Neuronal stem cell (in vitro differentiated cells): ENCODE measurements at regions not wholly inside any gene's neighbourhood (a gene's known extent, or its start where the extent isn't known, plus 50 kb on each side); places are given as distances from the start of the nearest gene placed in this dataset.
"Not testable (repeated sequence)": the region's sequence is repeated elsewhere in the genome, so short reads cannot be mapped to it uniquely, and the experiment has no call there.

ENCODE experiments used
- DNase-seq: peaks from one replicate; pipeline ENCODE4 v3.0.0-alpha.2; 2013; ENCODE audit warnings: low spot score
- H2AFZ ChIP-seq: one replicate; pipeline ENCODE4 v1.6.1; 2013; ENCODE audit warnings: mild to moderate bottlenecking, low read length, inconsistent platforms
- H2AK5ac ChIP-seq: 2 replicates; pipeline ENCODE4 v1.6.1; 2013; ENCODE audit warnings: low read depth, mild to moderate bottlenecking, inconsistent platforms, low read length, moderate library complexity, mixed read lengths
- H2BK120ac ChIP-seq: 2 replicates; pipeline ENCODE4 v1.6.1; 2013; ENCODE audit warnings: low read depth, mild to moderate bottlenecking, inconsistent platforms, low read length, moderate library complexity, mixed read lengths
- H2BK12ac ChIP-seq: one replicate; pipeline ENCODE4 v1.6.1; 2013; ENCODE audit warnings: low read length, inconsistent platforms
- H2BK15ac ChIP-seq: 2 replicates; pipeline ENCODE4 v1.6.1; 2013; ENCODE audit warnings: mild to moderate bottlenecking, low read length, inconsistent platforms, mixed read lengths
- H2BK5ac ChIP-seq: one replicate; pipeline ENCODE4 v1.6.1; 2013; ENCODE audit warnings: inconsistent platforms, mild to moderate bottlenecking, low read length, moderate library complexity
- H3K14ac ChIP-seq: one replicate; pipeline ENCODE4 v1.6.1; 2013; ENCODE audit warnings: low read length, inconsistent platforms
- H3K18ac ChIP-seq: 2 replicates; pipeline ENCODE4 v1.6.1; 2013; ENCODE audit warnings: low read length, inconsistent platforms
- H3K23ac ChIP-seq: 2 replicates; pipeline ENCODE4 v1.6.1; 2013; ENCODE audit warnings: low read depth, mild to moderate bottlenecking, mixed read lengths, low read length, inconsistent platforms; ENCODE audit not compliant: poor library complexity
- H3K27ac ChIP-seq: replicated peaks from 3 replicates; pipeline ENCODE4 v1.5.1; 2013; ENCODE audit warnings: low read length, inconsistent platforms
- H3K27me3 ChIP-seq, 3 experiments: 2 replicates each; pipeline ENCODE4 v1.6.1; 2013; ENCODE audit warnings: low read length in 3 of 3, mild to moderate bottlenecking in 2 of 3, inconsistent platforms in 1 of 3, low read depth in 1 of 3, mixed read lengths in 1 of 3, moderate library complexity in 1 of 3; ENCODE audit not compliant: control insufficient read depth in 3 of 3, insufficient read depth in 3 of 3
- H3K36me3 ChIP-seq, 2 donors: replicated peaks in 1 of 2; 2 replicates each; pipeline ENCODE4 v1.6.1; 2013; ENCODE audit warnings: low read length in 2 of 2; ENCODE audit not compliant: control insufficient read depth in 2 of 2, insufficient read depth in 2 of 2
- H3K4ac ChIP-seq: 2 replicates; pipeline ENCODE4 v1.6.1; 2013; ENCODE audit warnings: inconsistent platforms, mild to moderate bottlenecking, low read length, moderate library complexity
- H3K4me1 ChIP-seq, 2 donors: 1 replicate in 1 of 2; 2 replicates in 1 of 2; pipeline ENCODE4 v1.6.1; 2013; ENCODE audit warnings: low read length in 2 of 2, low read depth in 1 of 2; ENCODE audit not compliant: control insufficient read depth in 2 of 2, insufficient read depth in 1 of 2
- H3K4me2 ChIP-seq: one replicate; pipeline ENCODE4 v1.6.1; 2013; ENCODE audit warnings: mild to moderate bottlenecking, low read length, inconsistent platforms; ENCODE audit not compliant: insufficient read depth, poor library complexity, severe bottlenecking
- H3K4me3 ChIP-seq, 2 donors: 2 replicates each; pipeline ENCODE4 v1.5.1; 2013; ENCODE audit warnings: low read length in 2 of 2, mild to moderate bottlenecking in 2 of 2, inconsistent platforms in 1 of 2, moderate library complexity in 1 of 2
- H3K79me1 ChIP-seq: one replicate; pipeline ENCODE4 v1.6.1; 2013; ENCODE audit warnings: low read depth, mild to moderate bottlenecking, inconsistent platforms, low read length, moderate library complexity
- H3K9ac ChIP-seq: one replicate; pipeline ENCODE4 v1.6.1; 2013; ENCODE audit warnings: mild to moderate bottlenecking, low read depth, low read length, inconsistent platforms; ENCODE audit not compliant: poor library complexity
- H3K9me3 ChIP-seq, 2 donors: replicated peaks in 1 of 2; 2 replicates each; pipeline versions ENCODE3 to v1.6.1; 2013; ENCODE audit warnings: low read length in 2 of 2, mild to moderate bottlenecking in 2 of 2, inconsistent platforms in 1 of 2, low read depth in 1 of 2, mixed read lengths in 1 of 2, moderate library complexity in 1 of 2; ENCODE audit not compliant: control insufficient read depth in 2 of 2, insufficient read depth in 1 of 2
- H4K8ac ChIP-seq: one replicate; pipeline ENCODE4 v1.6.1; 2013; ENCODE audit warnings: low read depth, mild to moderate bottlenecking, inconsistent platforms, low read length, moderate library complexity
- H4K91ac ChIP-seq: one replicate; pipeline ENCODE4 v1.6.1; 2013; ENCODE audit warnings: low read length, low read depth, mild to moderate bottlenecking, inconsistent platforms; ENCODE audit not compliant: poor library complexity
- WGBS, 2 donors: extraction: QIAGEN DNeasy Blood & Tissue Kit; methylation state at CpG; one replicate each; pipeline ENCODE4 v1.1.7; 2013; ENCODE audit warnings: missing lambda C conversion rate in 2 of 2, mixed read lengths in 1 of 2; ENCODE audit not compliant: insufficient read length in 2 of 2, insufficient replicate concordance in 1 of 2; ENCODE audit errors: extremely low coverage in 2 of 2; 5-methylcytosine and 5-hydroxymethylcytosine counted together

- not testable (repeated sequence) for H3K4ac ChIP-seq, H3K36me3 ChIP-seq, H3K14ac ChIP-seq, H3K18ac ChIP-seq, DNase-seq, H3K79me1 ChIP-seq, H3K9me3 ChIP-seq, H2AK5ac ChIP-seq, H3K4me3 ChIP-seq, H3K4me2 ChIP-seq, H3K4me1 ChIP-seq, H2BK12ac ChIP-seq, H2AFZ ChIP-seq, H4K91ac ChIP-seq, H4K8ac ChIP-seq, H3K27ac ChIP-seq, H2BK120ac ChIP-seq, H2BK5ac ChIP-seq, H2BK15ac ChIP-seq, H3K9ac ChIP-seq, H3K23ac ChIP-seq
- H3K27me3 ChIP-seq = peaks cover 0 to 12% (median 0%) of the 10 kb centered on the region in 3 experiments
- WGBS, 2 donors = no CpG with 5 or more reads among the region's 10 CpGs
Observed at GRCh38 chr4:3926271-3926670, 160.1 kb downstream of the ADRA2C start.

- H3K27ac ChIP-seq, H3K23ac ChIP-seq, H3K4me1 ChIP-seq, H4K8ac ChIP-seq, H2AFZ ChIP-seq, H3K18ac ChIP-seq, H3K14ac ChIP-seq, H4K91ac ChIP-seq, H2BK15ac ChIP-seq, H3K4me2 ChIP-seq, H2BK5ac ChIP-seq, H2BK12ac ChIP-seq, DNase-seq, H3K79me1 ChIP-seq, H3K36me3 ChIP-seq, H2AK5ac ChIP-seq, H3K4me3 ChIP-seq, H2BK120ac ChIP-seq, H3K9me3 ChIP-seq, H3K9ac ChIP-seq, H3K4ac ChIP-seq: not testable (repeated sequence)
- WGBS, 2 donors = no CpG with 5 or more reads among the region's 11 CpGs
- H3K27me3 ChIP-seq = peaks cover 0 to 12% (median 0%) of the 10 kb centered on the region in 3 experiments
Observed at GRCh38 chr4:3926969-3927755, 161.0 kb downstream of the ADRA2C start.

GRCh38 chr4:3929431-3929830 is 163.2 kb downstream of the ADRA2C start:
- not testable (repeated sequence) for H3K14ac ChIP-seq, H3K27ac ChIP-seq, DNase-seq, H2BK120ac ChIP-seq, H3K4ac ChIP-seq, H3K9ac ChIP-seq, H3K79me1 ChIP-seq, H2AFZ ChIP-seq, H4K8ac ChIP-seq, H3K4me1 ChIP-seq, H4K91ac ChIP-seq, H2BK5ac ChIP-seq, H3K9me3 ChIP-seq, H3K23ac ChIP-seq, H3K18ac ChIP-seq, H3K4me2 ChIP-seq, H2AK5ac ChIP-seq, H3K36me3 ChIP-seq, H2BK15ac ChIP-seq, H3K4me3 ChIP-seq, H2BK12ac ChIP-seq
- no CpG with 5 or more reads among the region's 8 CpGs for WGBS, 2 donors
- peaks cover 0 to 12% (median 0%) of the 10 kb centered on the region in 3 experiments for H3K27me3 ChIP-seq

- H3K4me3 ChIP-seq, H3K4me2 ChIP-seq, H3K79me1 ChIP-seq, DNase-seq, H3K4me1 ChIP-seq, H2BK12ac ChIP-seq, H3K4ac ChIP-seq, H2BK5ac ChIP-seq, H2AK5ac ChIP-seq, H4K8ac ChIP-seq, H3K18ac ChIP-seq, H4K91ac ChIP-seq, H3K9ac ChIP-seq, H3K14ac ChIP-seq, H3K23ac ChIP-seq, H2BK120ac ChIP-seq, H3K9me3 ChIP-seq, H2AFZ ChIP-seq, H2BK15ac ChIP-seq, H3K27me3 ChIP-seq, H3K27ac ChIP-seq, H3K36me3 ChIP-seq: not testable (repeated sequence)
- no CpG with 5 or more reads among the region's 8 CpGs for WGBS, 2 donors
Observed at GRCh38 chr4:3932734-3933133, 166.5 kb downstream of the ADRA2C start.
